Fibroblast of villous mesenchyme (primary cell): ENCODE measurements at regions not wholly inside any gene's neighbourhood (a gene's known extent, or its start where the extent isn't known, plus 50 kb on each side); places are given as distances from the start of the nearest gene placed in this dataset.

Experiments
- DNase-seq: peaks from one replicate; pipeline ENCODE4 v3.0.0-alpha.2; 2010; ENCODE audit warnings: low read depth
- H3K4me3 ChIP-seq: 2 replicates; pipeline ENCODE4 v1.5.1; 2011; ENCODE audit warnings: low read depth, mild to moderate bottlenecking, low read length
- TF ChIP-seq, protein P1 (sequence below): IDR thresholded peaks from 2 replicates; pipeline ENCODE4 v1.5.1; 2012; ENCODE audit warnings: low read depth, mild to moderate bottlenecking, low read length; ENCODE audit not compliant: insufficient read depth

DNA sequence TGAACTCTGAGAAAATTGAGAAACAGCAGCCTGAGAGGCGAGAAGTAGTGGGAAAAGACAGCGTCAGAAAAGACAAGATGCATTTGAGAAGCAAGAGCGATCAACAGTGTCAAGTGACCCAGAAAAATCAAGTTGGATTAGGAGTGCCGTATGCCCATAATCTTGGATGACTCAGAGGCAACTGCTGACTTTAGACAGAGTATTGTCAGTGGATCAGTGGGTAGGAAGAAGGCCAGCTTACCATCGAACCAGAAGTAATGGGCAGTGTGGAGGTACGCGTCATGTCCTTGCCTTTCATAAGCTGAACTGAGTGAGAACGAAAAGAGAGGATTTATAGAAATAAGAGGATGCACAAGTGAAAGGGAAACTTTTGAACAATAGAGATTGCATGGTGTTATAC, 151.0 kb upstream of the NAV3 start:
- no peak overlapping the region for H3K4me3 ChIP-seq
- TF ChIP-seq, protein P1, sequence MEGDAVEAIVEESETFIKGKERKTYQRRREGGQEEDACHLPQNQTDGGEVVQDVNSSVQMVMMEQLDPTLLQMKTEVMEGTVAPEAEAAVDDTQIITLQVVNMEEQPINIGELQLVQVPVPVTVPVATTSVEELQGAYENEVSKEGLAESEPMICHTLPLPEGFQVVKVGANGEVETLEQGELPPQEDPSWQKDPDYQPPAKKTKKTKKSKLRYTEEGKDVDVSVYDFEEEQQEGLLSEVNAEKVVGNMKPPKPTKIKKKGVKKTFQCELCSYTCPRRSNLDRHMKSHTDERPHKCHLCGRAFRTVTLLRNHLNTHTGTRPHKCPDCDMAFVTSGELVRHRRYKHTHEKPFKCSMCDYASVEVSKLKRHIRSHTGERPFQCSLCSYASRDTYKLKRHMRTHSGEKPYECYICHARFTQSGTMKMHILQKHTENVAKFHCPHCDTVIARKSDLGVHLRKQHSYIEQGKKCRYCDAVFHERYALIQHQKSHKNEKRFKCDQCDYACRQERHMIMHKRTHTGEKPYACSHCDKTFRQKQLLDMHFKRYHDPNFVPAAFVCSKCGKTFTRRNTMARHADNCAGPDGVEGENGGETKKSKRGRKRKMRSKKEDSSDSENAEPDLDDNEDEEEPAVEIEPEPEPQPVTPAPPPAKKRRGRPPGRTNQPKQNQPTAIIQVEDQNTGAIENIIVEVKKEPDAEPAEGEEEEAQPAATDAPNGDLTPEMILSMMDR: no peak
- no peak for DNase-seq

- DNase-seq: no peak
- no peak overlapping the region for H3K4me3 ChIP-seq
- TF ChIP-seq, protein P1: no peak
Measured at GRCh38 chr12:77678621-77679020, 152.1 kb upstream of the NAV3 start.

DNA sequence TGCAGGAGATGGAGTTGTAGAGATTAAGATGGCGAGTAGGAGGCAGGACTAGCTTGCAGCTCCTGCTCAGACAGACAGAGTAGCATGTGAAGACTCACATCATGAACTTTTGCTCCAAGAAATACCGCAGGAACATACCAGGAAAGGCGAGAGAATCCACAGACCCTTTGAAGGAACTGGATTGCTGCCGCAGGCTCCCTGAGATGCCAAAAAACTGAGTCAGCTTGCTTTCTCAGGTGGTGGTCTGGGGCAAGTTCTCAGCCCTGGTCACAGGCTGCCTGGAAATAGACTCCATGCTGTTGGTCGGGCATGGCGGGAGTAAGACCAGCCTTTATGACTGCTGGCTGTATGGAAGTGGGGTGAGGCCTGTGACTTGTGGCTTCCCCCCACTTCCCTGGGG, 163.6 kb upstream of the NAV3 start:
- H3K4me3 ChIP-seq: no peak overlapping the region
- DNase-seq: no peak
- TF ChIP-seq, protein P1: no peak

GRCh38 chr12:77648716-77649115, 182.0 kb upstream of the NAV3 start:
- no peak for DNase-seq
- TF ChIP-seq, protein P1: no peak
- no peak overlapping the region for H3K4me3 ChIP-seq

DNA sequence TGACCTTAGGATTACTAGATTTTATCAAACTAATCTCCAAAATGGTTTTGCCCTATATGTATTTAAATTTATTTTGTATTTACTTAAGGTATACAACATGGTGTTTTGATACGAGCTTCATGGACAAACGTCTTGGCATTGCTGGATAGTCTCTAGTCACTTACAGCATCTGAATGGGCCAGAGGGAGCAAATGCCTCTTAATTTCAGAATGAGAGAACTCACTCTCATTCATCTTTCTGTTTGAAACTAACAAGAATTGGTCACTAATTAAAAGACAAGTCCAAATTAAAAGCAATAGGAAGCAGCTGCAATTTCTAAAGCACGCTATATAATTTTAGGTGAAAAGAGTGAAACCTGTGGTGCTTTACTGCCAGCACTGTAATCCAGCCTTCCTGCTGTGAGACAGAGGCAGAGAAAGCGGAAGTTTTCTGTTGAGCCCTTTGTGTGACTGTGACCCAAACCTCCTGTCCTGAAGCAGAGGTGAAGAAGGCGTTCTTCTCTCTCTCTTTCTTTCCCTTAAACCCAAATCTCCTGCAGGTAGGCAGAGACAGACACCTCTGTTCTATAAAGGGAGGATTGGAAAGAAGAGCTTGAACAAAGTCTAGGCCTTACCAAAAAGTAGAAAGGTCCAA, 184.6 kb upstream of the NAV3 start:
- TF ChIP-seq, protein P1: no peak
- DNase-seq: no peak
- H3K4me3 ChIP-seq: no peak overlapping the region

GRCh38 chr12:77644915-77645605, 185.6 kb upstream of the NAV3 start:
- DNase-seq: no peak
- no peak overlapping the region for H3K4me3 ChIP-seq
- TF ChIP-seq, protein P1: no peak
